Fibroblast of villous mesenchyme (primary cell): ENCODE measurements at regions not wholly inside any gene's neighbourhood (a gene's known extent, or its start where the extent isn't known, plus 50 kb on each side); places are given as distances from the start of the nearest gene placed in this dataset.

Experiments
- DNase-seq: peaks from one replicate; pipeline ENCODE4 v3.0.0-alpha.2; 2010; ENCODE audit warnings: low read depth
- H3K4me3 ChIP-seq: 2 replicates; pipeline ENCODE4 v1.5.1; 2011; ENCODE audit warnings: low read depth, mild to moderate bottlenecking, low read length
- TF ChIP-seq, protein P1 (sequence below): IDR thresholded peaks from 2 replicates; pipeline ENCODE4 v1.5.1; 2012; ENCODE audit warnings: low read depth, mild to moderate bottlenecking, low read length; ENCODE audit not compliant: insufficient read depth

DNA sequence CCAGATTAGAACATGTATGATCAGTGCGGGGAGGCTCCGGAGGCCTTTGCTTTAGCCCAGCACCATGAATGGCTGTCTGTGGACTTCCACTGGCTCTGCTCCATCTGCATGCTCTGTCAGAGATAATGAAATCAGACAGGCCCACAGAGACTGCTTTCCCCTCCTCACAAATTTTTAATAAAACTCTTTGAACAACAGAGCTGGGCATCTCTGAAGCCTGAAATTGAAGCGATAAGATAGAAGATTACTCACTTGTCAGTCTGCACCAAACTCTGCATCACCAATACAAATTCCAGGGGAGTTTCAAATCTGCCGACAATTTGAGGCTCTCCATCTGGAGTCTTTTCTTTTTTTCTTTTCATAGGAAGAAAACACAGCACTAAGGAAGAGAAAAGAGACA lies 110.0 kb downstream of the DYRK2 start:
- DNase-seq = no peak
- no peak overlapping the region for H3K4me3 ChIP-seq
- TF ChIP-seq, protein P1, sequence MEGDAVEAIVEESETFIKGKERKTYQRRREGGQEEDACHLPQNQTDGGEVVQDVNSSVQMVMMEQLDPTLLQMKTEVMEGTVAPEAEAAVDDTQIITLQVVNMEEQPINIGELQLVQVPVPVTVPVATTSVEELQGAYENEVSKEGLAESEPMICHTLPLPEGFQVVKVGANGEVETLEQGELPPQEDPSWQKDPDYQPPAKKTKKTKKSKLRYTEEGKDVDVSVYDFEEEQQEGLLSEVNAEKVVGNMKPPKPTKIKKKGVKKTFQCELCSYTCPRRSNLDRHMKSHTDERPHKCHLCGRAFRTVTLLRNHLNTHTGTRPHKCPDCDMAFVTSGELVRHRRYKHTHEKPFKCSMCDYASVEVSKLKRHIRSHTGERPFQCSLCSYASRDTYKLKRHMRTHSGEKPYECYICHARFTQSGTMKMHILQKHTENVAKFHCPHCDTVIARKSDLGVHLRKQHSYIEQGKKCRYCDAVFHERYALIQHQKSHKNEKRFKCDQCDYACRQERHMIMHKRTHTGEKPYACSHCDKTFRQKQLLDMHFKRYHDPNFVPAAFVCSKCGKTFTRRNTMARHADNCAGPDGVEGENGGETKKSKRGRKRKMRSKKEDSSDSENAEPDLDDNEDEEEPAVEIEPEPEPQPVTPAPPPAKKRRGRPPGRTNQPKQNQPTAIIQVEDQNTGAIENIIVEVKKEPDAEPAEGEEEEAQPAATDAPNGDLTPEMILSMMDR = no peak

DNA sequence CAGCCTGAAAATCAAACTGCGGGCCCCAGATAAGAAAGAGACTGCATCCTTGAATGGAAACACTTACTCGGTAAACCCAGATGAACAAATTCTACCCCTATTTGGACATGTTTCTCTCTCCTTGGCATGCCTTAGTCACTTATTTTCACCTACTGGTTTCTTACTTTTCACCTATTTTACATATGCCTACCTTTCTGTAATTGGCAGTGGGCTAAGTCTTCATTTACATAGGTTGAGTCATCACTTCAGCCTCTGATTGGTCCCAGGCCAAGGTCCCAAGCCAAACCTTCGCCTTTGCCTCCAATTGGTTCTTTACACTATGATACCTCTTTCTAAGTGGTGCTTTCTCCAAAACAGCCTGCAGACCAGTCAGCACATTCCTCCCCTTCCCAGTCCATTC lies 111.3 kb downstream of the DYRK2 start:
- DNase-seq = no peak
- no peak overlapping the region for H3K4me3 ChIP-seq
- TF ChIP-seq, protein P1 = no peak

- TF ChIP-seq, protein P1 = no peak
- no peak overlapping the region for H3K4me3 ChIP-seq
These were observed 112.2 kb downstream of the DYRK2 start for GRCh38 chr12:67760586-67761275.

GRCh38 chr12:67761566-67761965 lies 113.0 kb downstream of the DYRK2 start:
- TF ChIP-seq, protein P1 = no peak
- H3K4me3 ChIP-seq = no peak overlapping the region
- DNase-seq = no peak

More at GRCh38 chr12:67760586-67761275, 112.2 kb downstream of the DYRK2 start:
- DNase-seq = no peak

GRCh38 chr12:67764055-67764454 lies 115.5 kb downstream of the DYRK2 start:
- TF ChIP-seq, protein P1 = no peak
- no peak overlapping the region for H3K4me3 ChIP-seq
- no peak for DNase-seq

- no peak overlapping the region for H3K4me3 ChIP-seq
- TF ChIP-seq, protein P1 = no peak
- DNase-seq = no peak
These were observed 116.5 kb downstream of the DYRK2 start for GRCh38 chr12:67764946-67765619.
